Peyer's patch (tissue), 4 donors: ENCODE measurements at regions not wholly inside any gene's neighbourhood (a gene's known extent, or its start where the extent isn't known, plus 50 kb on each side); places are given as distances from the start of the nearest gene placed in this dataset.

Experiments
- DNase-seq, 3 donors: peaks; one replicate each; pipeline ENCODE4 v3.0.0-alpha.2; 2017 to 2019
- H3K27ac ChIP-seq, 4 donors: fragments of 200-600 bp; sonication (generic); one replicate each; pipeline ENCODE4 v1.5.1; 2016 to 2019
- H3K27me3 ChIP-seq, 2 donors: fragments of 200-600 bp; sonication (generic); one replicate each; pipeline ENCODE4 v1.5.1; 2019
- H3K36me3 ChIP-seq, 3 donors: fragments of 200-600 bp; sonication (generic); one replicate each; pipeline ENCODE4 v1.5.1; 2016 to 2019
- H3K4me1 ChIP-seq, 4 donors: fragments of 200-600 bp; sonication (generic); one replicate each; pipeline ENCODE4 v1.5.1; 2016 to 2019
- H3K4me3 ChIP-seq, 4 donors: fragments of 200-600 bp; sonication (generic); 1 replicate in 3 of 4; 2 replicates in 1 of 4; pipeline ENCODE4 v1.5.1; 2016 to 2019; ENCODE audit warnings: mild to moderate bottlenecking in 1 of 4
- H3K9me3 ChIP-seq, 4 donors: fragments of 200-600 bp; sonication (generic); one replicate each; pipeline ENCODE4 v1.5.1; 2016 to 2019; ENCODE audit warnings: mild to moderate bottlenecking in 1 of 4
- POLR2A ChIP-seq, 2 donors: fragments of 450-650 bp; IDR thresholded peaks; one replicate each; pipeline ENCODE4 v1.5.1; 2017; ENCODE audit warnings: antibody characterized with exemption in 2 of 2, mild to moderate bottlenecking in 2 of 2, moderate library complexity in 2 of 2
- TF ChIP-seq, protein P1 (sequence below), 6 experiments: fragments of 450-650 bp in 4 of 6; fragments of 200-600 bp in 2 of 6; sonication (generic) in 1 of 6; IDR thresholded peaks; one replicate each; pipeline ENCODE4 v1.5.1; 2017 to 2019; ENCODE audit warnings: antibody characterized with exemption in 6 of 6, mild to moderate bottlenecking in 3 of 6, moderate library complexity in 1 of 6

DNA sequence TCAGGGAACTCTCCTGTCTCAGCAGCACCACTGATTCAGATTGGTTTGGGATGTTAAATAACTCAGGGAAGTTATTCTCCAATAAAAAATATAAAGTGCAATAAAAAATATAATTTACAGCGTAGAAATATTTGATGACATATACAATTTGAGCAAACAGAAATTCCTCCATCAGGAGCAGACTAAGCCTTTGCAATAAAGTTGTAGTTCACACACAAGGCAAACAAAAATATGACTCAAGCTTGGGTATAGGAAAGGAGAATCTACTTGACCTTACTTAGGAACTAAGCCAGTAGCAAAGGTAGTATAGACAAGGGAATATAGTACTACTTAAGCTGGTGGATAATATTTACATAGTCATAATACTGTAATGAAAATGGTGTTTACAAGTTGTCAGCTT is 264.1 kb downstream of the KIF21A start:
- H3K36me3 ChIP-seq: no peaks in the 10 kb centered on the region
- no peak for DNase-seq
- H3K4me1 ChIP-seq: no peaks in the 10 kb centered on the region
- no peaks in the 10 kb centered on the region for H3K27me3 ChIP-seq
- H3K27ac ChIP-seq: no peak overlapping the region
- H3K9me3 ChIP-seq: no peaks in the 10 kb centered on the region
- H3K4me3 ChIP-seq: no peak overlapping the region
- TF ChIP-seq POLR2A (IDR thresholded peaks at IDR 0.05): no peak
- TF ChIP-seq, protein P1, sequence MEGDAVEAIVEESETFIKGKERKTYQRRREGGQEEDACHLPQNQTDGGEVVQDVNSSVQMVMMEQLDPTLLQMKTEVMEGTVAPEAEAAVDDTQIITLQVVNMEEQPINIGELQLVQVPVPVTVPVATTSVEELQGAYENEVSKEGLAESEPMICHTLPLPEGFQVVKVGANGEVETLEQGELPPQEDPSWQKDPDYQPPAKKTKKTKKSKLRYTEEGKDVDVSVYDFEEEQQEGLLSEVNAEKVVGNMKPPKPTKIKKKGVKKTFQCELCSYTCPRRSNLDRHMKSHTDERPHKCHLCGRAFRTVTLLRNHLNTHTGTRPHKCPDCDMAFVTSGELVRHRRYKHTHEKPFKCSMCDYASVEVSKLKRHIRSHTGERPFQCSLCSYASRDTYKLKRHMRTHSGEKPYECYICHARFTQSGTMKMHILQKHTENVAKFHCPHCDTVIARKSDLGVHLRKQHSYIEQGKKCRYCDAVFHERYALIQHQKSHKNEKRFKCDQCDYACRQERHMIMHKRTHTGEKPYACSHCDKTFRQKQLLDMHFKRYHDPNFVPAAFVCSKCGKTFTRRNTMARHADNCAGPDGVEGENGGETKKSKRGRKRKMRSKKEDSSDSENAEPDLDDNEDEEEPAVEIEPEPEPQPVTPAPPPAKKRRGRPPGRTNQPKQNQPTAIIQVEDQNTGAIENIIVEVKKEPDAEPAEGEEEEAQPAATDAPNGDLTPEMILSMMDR (IDR thresholded peaks at IDR 0.05): no peak

DNA sequence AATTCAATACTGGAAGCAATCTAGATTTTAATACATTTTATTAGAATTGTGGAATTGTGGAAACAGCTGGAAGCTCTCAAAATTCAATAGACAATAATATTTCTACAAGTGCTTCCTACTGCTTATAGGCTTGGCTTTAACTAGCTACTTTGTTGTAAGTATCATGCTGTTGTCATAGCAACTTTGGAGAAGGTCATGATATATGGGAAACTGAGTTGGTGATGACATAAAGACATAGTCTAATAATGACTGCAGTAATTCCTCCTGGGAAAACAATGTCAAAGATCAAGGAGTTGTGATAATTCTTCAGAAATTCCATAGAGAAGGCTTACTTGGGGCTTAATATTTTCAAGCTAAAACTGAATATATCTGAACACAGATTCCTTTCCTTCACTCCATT is 266.6 kb downstream of the KIF21A start:
- Histone ChIP-seq H3K27me3 (no peaks in the 10 kb centered on the region), H3K4me1 (no peaks in the 10 kb centered on the region), H3K4me3 (no peak overlapping the region), H3K36me3 (no peaks in the 10 kb centered on the region), H3K27ac (no peak overlapping the region), H3K9me3 (no peaks in the 10 kb centered on the region)
- TF ChIP-seq, protein P1 (IDR thresholded peaks at IDR 0.05): no peak
- TF ChIP-seq POLR2A (IDR thresholded peaks at IDR 0.05): no peak
- no peak for DNase-seq

DNA sequence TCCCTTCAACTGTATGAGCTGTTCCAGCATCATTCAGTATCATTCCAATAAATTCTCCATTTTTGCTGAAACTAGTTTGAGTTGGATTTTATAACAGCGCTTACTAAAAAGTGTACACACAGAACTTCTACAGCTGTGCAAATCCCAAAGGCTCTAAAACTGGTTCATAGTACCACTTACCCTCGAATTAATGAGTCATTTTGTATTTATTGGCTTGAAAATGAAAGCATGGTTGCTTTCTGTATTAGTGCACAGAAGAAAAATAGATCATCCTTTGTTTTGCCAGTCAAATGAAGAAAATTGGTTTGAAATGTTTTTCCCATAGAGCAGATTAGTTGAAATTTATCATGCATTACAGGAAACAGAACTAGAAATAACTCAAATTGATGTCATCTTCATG is 268.3 kb upstream of the CPNE8 start:
- no peak overlapping the region for H3K4me3 ChIP-seq
- TF ChIP-seq, protein P1 (IDR thresholded peaks at IDR 0.05): no peak
- no peak for TF ChIP-seq POLR2A (IDR thresholded peaks at IDR 0.05)
- H3K27ac ChIP-seq: no peak overlapping the region
- H3K27me3 ChIP-seq: no peaks in the 10 kb centered on the region
- H3K9me3 ChIP-seq: no peaks in the 10 kb centered on the region
- no peaks in the 10 kb centered on the region for H3K36me3 ChIP-seq
- no peaks in the 10 kb centered on the region for H3K4me1 ChIP-seq
- no peak for DNase-seq

DNA sequence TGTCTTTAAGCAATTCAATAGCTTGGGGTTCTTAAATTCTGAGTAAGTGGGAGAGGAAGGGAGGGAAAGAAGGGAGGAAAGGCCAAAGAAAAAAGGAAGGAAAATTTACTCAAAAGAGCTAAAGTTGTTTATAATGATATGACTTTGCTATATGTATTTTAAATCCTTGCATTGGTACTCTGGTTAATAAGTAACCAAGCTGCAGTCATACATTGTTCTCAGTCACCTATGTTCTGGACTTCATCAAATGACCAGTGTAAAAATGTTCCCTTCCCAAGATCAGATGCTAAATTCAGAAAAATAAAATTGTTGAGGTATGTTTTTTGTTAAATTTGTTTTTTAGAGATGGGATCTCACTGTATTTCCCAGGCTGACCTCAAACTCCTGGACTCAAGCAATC is 259.9 kb upstream of the CPNE8 start:
- no peak for DNase-seq
- Histone ChIP-seq H3K27ac (no peak overlapping the region), H3K9me3 (no peaks in the 10 kb centered on the region), H3K4me3 (no peak overlapping the region), H3K36me3 (no peaks in the 10 kb centered on the region), H3K27me3 (no peaks in the 10 kb centered on the region), H3K4me1 (no peaks in the 10 kb centered on the region)
- TF ChIP-seq, protein P1 (IDR thresholded peaks at IDR 0.05): no peak
- TF ChIP-seq POLR2A (IDR thresholded peaks at IDR 0.05): no peak

DNA sequence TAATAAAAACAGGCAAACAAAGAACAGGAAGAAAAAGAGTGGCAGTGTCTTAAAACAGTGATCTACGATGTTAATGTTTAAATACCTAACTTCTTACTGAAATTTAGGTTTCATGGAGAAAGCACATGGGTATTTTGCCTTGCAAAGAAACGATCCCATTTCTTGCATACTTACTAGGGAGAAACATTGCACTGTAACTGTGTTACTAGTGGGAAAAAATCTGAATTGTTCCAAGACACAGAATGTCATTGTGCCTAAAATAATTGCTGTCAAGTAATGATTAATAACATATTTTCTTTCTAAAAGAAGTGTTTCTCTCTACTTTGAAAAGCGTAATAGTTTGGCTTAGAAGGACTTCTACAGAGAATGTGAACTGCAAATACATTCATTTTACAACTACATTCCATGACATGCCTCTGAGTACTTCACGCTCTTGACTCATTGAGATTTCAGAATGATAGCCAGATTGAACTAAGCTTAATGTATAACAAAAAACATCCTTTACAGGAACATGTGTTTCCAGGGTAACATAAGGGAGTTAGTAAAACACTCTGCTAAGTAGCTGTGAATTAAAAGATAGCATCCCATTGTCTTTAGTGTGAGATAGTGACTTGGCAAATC is 256.2 kb upstream of the CPNE8 start:
- no peaks in the 10 kb centered on the region for H3K36me3 ChIP-seq
- H3K27me3 ChIP-seq: no peaks in the 10 kb centered on the region
- H3K4me3 ChIP-seq: no peak overlapping the region
- no peaks in the 10 kb centered on the region for H3K9me3 ChIP-seq
- DNase-seq: no peak
- no peak overlapping the region for H3K27ac ChIP-seq
- H3K4me1 ChIP-seq: no peaks in the 10 kb centered on the region
- TF ChIP-seq, protein P1 (IDR thresholded peaks at IDR 0.05): no peak
- TF ChIP-seq POLR2A (IDR thresholded peaks at IDR 0.05): no peak
